H1 (cell line): ENCODE measurements at regions not wholly inside any gene's neighbourhood (a gene's known extent, or its start where the extent isn't known, plus 50 kb on each side); places are given as distances from the start of the nearest gene placed in this dataset.

Source experiments
- CTCF ChIA-PET: fragments of 300-600 bp; sonication (Branson Sonifier 250); formaldehyde crosslinking; loops from one replicate; lab custom pipeline; 2021; ENCODE audit not compliant: partially characterized antibody; lab: Charles Lee
- POLR2A ChIA-PET: fragments of 300-600 bp; sonication (Branson Sonifier 250); formaldehyde crosslinking; loops from one replicate; lab custom pipeline; 2021; ENCODE audit warnings: inconsistent platforms; ENCODE audit not compliant: partially characterized antibody; lab: Charles Lee
- DNase-seq, 2 experiments: peaks; one replicate each; pipeline versions ENCODE4 v3.0.0 to v3.0.0-alpha.2; 2010 to 2022; ENCODE audit warnings: low spot score in 2 of 2, low read depth in 1 of 2, mixed read lengths in 1 of 2
- FAIRE-seq: peaks from 2 replicates; lab custom pipeline; 2011; peaks lifted over from hg19 to GRCh38; lab: Jason Lieb, UNC
- H2AFZ ChIP-seq: 2 replicates; pipeline ENCODE4 v1.8.1; 2012; ENCODE audit warnings: low read length, inconsistent platforms
- H2AK5ac ChIP-seq: 2 replicates; pipeline ENCODE4 v1.6.1; 2013; ENCODE audit warnings: low read depth, low read length
- H2BK120ac ChIP-seq: replicated peaks from 2 replicates; pipeline ENCODE3; 2013; ENCODE audit warnings: low read depth, low read length, inconsistent platforms
- H2BK12ac ChIP-seq: 2 replicates; pipeline ENCODE4 v1.6.1; 2013; ENCODE audit warnings: low read depth, low read length
- H2BK15ac ChIP-seq: 2 replicates; pipeline ENCODE4 v1.6.1; 2013; ENCODE audit warnings: low read length
- H2BK20ac ChIP-seq: 2 replicates; pipeline ENCODE4 v1.6.1; 2013; ENCODE audit warnings: low read length
- H2BK5ac ChIP-seq: 2 replicates; pipeline ENCODE4 v1.6.1; 2013; ENCODE audit warnings: low read depth, low read length
- H3K14ac ChIP-seq: 2 replicates; pipeline ENCODE4 v1.6.1; 2013; ENCODE audit warnings: inconsistent platforms; ENCODE audit not compliant: insufficient read length
- H3K18ac ChIP-seq: 2 replicates; pipeline ENCODE4 v1.6.1; 2013; ENCODE audit warnings: low read length; ENCODE audit errors: extremely low read depth
- H3K23ac ChIP-seq: 2 replicates; pipeline ENCODE4 v1.6.1; 2013; ENCODE audit warnings: inconsistent platforms; ENCODE audit not compliant: insufficient read length
- H3K23me2 ChIP-seq: 2 replicates; pipeline ENCODE4 v1.6.1; 2013; ENCODE audit warnings: low read depth, low read length
- H3K27ac ChIP-seq: 2 replicates; pipeline ENCODE4 v1.6.1; 2011; ENCODE audit warnings: low read depth, low read length, inconsistent platforms
- H3K27me3 ChIP-seq, 4 experiments: replicated peaks in 1 of 4; 1 replicate in 1 of 4; 2 replicates in 3 of 4; pipeline versions ENCODE4 v1.6.1 to v1.8.1; 2011 to 2013; ENCODE audit warnings: low read length in 3 of 4, mild to moderate bottlenecking in 3 of 4, inconsistent platforms in 2 of 4, mixed read lengths in 2 of 4, moderate library complexity in 1 of 4; ENCODE audit not compliant: control insufficient read depth in 3 of 4, insufficient read depth in 3 of 4; ENCODE audit errors: extremely low read depth in 1 of 4
- H3K36me3 ChIP-seq, 4 experiments: 2 replicates each; pipeline versions ENCODE4 v1.6.1 to v1.8.1; 2011 to 2013; ENCODE audit warnings: mild to moderate bottlenecking in 4 of 4, low read length in 3 of 4, moderate library complexity in 2 of 4, control low read depth in 1 of 4, inconsistent platforms in 1 of 4; ENCODE audit not compliant: insufficient read depth in 4 of 4, control insufficient read depth in 2 of 4
- H3K4ac ChIP-seq: replicated peaks from 2 replicates; pipeline ENCODE3; 2013; ENCODE audit warnings: low read length, low read depth, mixed read lengths, inconsistent platforms; ENCODE audit not compliant: insufficient read length
- H3K4me1 ChIP-seq, 4 experiments: replicated peaks in 1 of 4; 1 replicate in 1 of 4; 2 replicates in 3 of 4; pipeline versions ENCODE4 v1.6.1 to v1.8.1; 2011 to 2013; ENCODE audit warnings: low read length in 3 of 4, inconsistent platforms in 2 of 4, mixed read lengths in 1 of 4; ENCODE audit not compliant: insufficient read depth in 4 of 4, control insufficient read depth in 3 of 4
- H3K4me2 ChIP-seq, 2 experiments: 2 replicates each; pipeline versions ENCODE4 v1.6.1 to v1.8.1; 2011 to 2013; ENCODE audit warnings: low read depth in 2 of 2, low read length in 2 of 2, control low read depth in 1 of 2, inconsistent platforms in 1 of 2, mild to moderate bottlenecking in 1 of 2; ENCODE audit not compliant: insufficient read depth in 1 of 2
- H3K4me3 ChIP-seq, 4 experiments: fragments of 200-600, 300-600 bp in 1 of 4; sonication (generic), shearing (Covaris generic), sonication (Bioruptor Twin) in 1 of 4; 2 replicates each; pipeline versions ENCODE4 v1.5.1 to v1.8.1; 2011 to 2016; ENCODE audit warnings: low read length in 4 of 4, low read depth in 3 of 4, control low read depth in 2 of 4, inconsistent platforms in 2 of 4, mild to moderate bottlenecking in 2 of 4, mixed read lengths in 1 of 4, moderate library complexity in 1 of 4; ENCODE audit not compliant: insufficient read depth in 2 of 4; ENCODE audit errors: extremely low read depth in 1 of 4
- H3K56ac ChIP-seq: replicated peaks from 2 replicates; pipeline ENCODE3; 2013; ENCODE audit warnings: low read depth, mild to moderate bottlenecking, mixed read lengths, low read length, inconsistent platforms; ENCODE audit not compliant: insufficient read length
- H3K79me1 ChIP-seq: 2 replicates; pipeline ENCODE4 v1.6.1; 2013; ENCODE audit warnings: low read depth, low read length, control low read depth
- H3K79me2 ChIP-seq, 2 experiments: 2 replicates each; pipeline versions ENCODE4 v1.6.1 to v1.8.1; 2012 to 2013; ENCODE audit warnings: low read length in 2 of 2, mild to moderate bottlenecking in 2 of 2, inconsistent platforms in 1 of 2; ENCODE audit not compliant: insufficient read depth in 2 of 2, control insufficient read depth in 1 of 2
- H3K9ac ChIP-seq, 4 experiments: replicated peaks in 1 of 4; 1 replicate in 1 of 4; 2 replicates in 3 of 4; pipeline versions ENCODE4 v1.6.1 to v1.8.1; 2011 to 2013; ENCODE audit warnings: low read depth in 3 of 4, low read length in 3 of 4, control low read depth in 2 of 4, mild to moderate bottlenecking in 2 of 4, moderate library complexity in 2 of 4, inconsistent platforms in 1 of 4; ENCODE audit errors: extremely low read depth in 1 of 4
- H3K9me3 ChIP-seq, 2 experiments: 2 replicates each; pipeline versions ENCODE4 v1.6.1 to v1.8.1; 2012 to 2013; ENCODE audit warnings: mild to moderate bottlenecking in 2 of 2, moderate library complexity in 2 of 2, control low read depth in 1 of 2, inconsistent platforms in 1 of 2, low read depth in 1 of 2, low read length in 1 of 2, mixed read lengths in 1 of 2; ENCODE audit not compliant: insufficient read depth in 2 of 2
- H4K20me1 ChIP-seq, 2 experiments: replicated peaks in 1 of 2; 2 replicates each; pipeline versions ENCODE3 to v1.8.1; 2011 to 2013; ENCODE audit warnings: inconsistent platforms in 2 of 2, low read length in 2 of 2, mild to moderate bottlenecking in 1 of 2; ENCODE audit not compliant: insufficient read depth in 2 of 2, control insufficient read depth in 1 of 2
- H4K5ac ChIP-seq: 2 replicates; pipeline ENCODE4 v1.6.1; 2013; ENCODE audit warnings: low read length, low read depth, mixed read lengths, inconsistent platforms; ENCODE audit not compliant: insufficient read length
- H4K8ac ChIP-seq: 2 replicates; pipeline ENCODE4 v1.8.0; 2013; ENCODE audit warnings: mild to moderate bottlenecking, moderate library complexity, low read length, inconsistent platforms; ENCODE audit not compliant: insufficient read depth; ENCODE audit errors: extremely low read depth
- H4K91ac ChIP-seq: replicated peaks from 2 replicates; pipeline ENCODE3; 2013; ENCODE audit warnings: low read length, mixed read lengths, inconsistent platforms; ENCODE audit not compliant: insufficient read length
- RAD21 ChIP-seq, 2 experiments: IDR thresholded peaks in 1 of 2; conservative IDR thresholded peaks in 1 of 2; 2 replicates each; pipeline ENCODE4 v1.6.1; 2011; ENCODE audit warnings: low read depth in 2 of 2, low read length in 2 of 2, improper control_type of control experiment in 1 of 2, inconsistent platforms in 1 of 2, mild to moderate bottlenecking in 1 of 2, moderate library complexity in 1 of 2
- YY1 ChIP-seq: IDR thresholded peaks from 2 replicates; pipeline ENCODE4 v1.6.1; 2011; ENCODE audit warnings: low read depth, mild to moderate bottlenecking, low read length
- WGBS, 2 experiments: shearing (Covaris generic) in 1 of 2; methylation state at CpG; one replicate each; pipeline versions ENCODE4 v1.1.6 to v1.1.7; 2013 to 2015; ENCODE audit warnings: low lambda C conversion rate in 2 of 2, mixed read lengths in 2 of 2, inconsistent platforms in 1 of 2, low coverage in 1 of 2, missing lambda C conversion rate in 1 of 2; ENCODE audit not compliant: insufficient replicate concordance in 2 of 2, insufficient coverage in 1 of 2, insufficient read length in 1 of 2; ENCODE audit errors: extremely low coverage in 1 of 2, missing lambda C conversion rate in 1 of 2; 5-methylcytosine and 5-hydroxymethylcytosine counted together

DNA sequence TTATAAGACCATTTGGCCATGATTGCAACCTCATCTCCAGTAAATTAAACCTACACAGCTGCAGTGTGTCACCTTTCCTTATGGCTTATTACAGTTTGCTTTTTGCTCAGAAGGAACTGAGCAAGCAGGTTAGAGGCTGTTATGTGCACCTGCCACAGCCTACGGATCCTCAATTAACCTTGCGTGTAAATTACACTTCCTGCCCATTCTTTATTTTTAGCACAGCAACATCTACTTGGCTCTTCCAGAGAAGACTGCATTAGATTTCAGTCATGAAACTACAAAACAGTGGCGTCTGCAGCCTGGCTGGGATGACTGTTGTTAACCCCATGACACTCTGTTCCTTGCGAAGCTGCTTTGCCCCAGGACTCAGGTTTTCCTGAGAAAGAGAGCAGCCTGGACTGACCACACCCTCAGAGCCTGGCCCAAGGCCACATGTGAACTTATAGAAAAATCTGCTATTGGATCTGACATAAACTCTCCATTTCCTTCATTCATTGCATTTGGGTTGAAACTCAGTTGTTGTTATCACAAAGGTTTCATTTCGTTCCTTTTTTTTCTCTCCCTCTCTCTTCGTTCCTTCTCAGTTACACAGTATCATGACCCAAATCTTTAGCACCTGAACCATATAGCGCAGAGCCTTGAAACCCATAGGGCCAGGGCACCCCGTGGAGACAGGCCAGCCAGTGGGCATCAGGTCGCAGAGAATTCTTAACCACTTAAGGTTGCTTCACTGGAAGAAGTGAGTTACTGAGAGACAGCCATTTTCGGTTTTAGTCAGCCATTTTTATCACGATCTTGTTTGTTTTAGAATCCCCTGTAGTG, 138.6 kb downstream of the PALM2AKAP2 start:
- Histone ChIP-seq H3K23ac (no peak overlapping the region), H3K9me3 (no peaks in the 10 kb centered on the region), H3K36me3 (no peaks in the 10 kb centered on the region), H3K79me1 (no peaks in the 10 kb centered on the region), H2BK20ac (no peak overlapping the region), H4K20me1 (no peaks in the 10 kb centered on the region), H3K27me3 (no peaks in the 10 kb centered on the region), H2BK120ac (no peak overlapping the region), H3K18ac (no peak overlapping the region), H2AFZ (no peak overlapping the region), H4K5ac (no peak overlapping the region), H4K8ac (no peak overlapping the region; the same call in 1 of the 2 replicates), H2BK12ac (no peak overlapping the region), H3K23me2 (no peaks in the 10 kb centered on the region), H3K56ac (no peak overlapping the region), H2BK5ac (no peak overlapping the region), H3K4ac (no peak overlapping the region), H3K4me3 (no peak overlapping the region), H4K91ac (no peak overlapping the region), H3K4me2 (no peak overlapping the region), H3K14ac (no peak overlapping the region), H2BK15ac (no peak overlapping the region), H3K27ac (no peak overlapping the region), H3K4me1 (peaks cover 0 to 2% (median 0%) of the 10 kb centered on the region in 4 experiments; a peak in 1 of 7 replicates), H3K79me2 (no peaks in the 10 kb centered on the region), H3K9ac (no peak overlapping the region), H2AK5ac (no peak overlapping the region; the same call in 1 of the 2 replicates)
- DNase-seq: no peak
- 88% methylated on average over 11 of the region's 11 CpGs; no CpG with 5 or more reads in 1 of the 2 experiments for WGBS, 2 experiments
- POLR2A ChIA-PET: no interaction called here
- CTCF ChIA-PET: interaction anchor here (0.6 to 6.6 kb wide), 3 partner anchors 15 to 139 kb away, joined by 3 to 43 read pairs (median 14); no protein-coding TSS in a partner anchor
- FAIRE-seq: no peak
- TF ChIP-seq YY1 (peak; percentile 38; the same call in 1 of the 2 replicates), RAD21 (IDR thresholded peaks at IDR 0.05 in 1 of 2, conservative IDR thresholded peaks at IDR 0.05 in 1 of 2; ENCODE audit: low read depth in 2 of 2, low read length in 2 of 2) (no peak)
- TF ChIP-seq, all 59 proteins: peak for 1
